ENCODE measurements at regions not wholly inside any gene's neighbourhood (a gene's known extent, or its start where the extent isn't known, plus 50 kb on each side); places are given as distances from the start of the nearest gene placed in this dataset.

DNA sequence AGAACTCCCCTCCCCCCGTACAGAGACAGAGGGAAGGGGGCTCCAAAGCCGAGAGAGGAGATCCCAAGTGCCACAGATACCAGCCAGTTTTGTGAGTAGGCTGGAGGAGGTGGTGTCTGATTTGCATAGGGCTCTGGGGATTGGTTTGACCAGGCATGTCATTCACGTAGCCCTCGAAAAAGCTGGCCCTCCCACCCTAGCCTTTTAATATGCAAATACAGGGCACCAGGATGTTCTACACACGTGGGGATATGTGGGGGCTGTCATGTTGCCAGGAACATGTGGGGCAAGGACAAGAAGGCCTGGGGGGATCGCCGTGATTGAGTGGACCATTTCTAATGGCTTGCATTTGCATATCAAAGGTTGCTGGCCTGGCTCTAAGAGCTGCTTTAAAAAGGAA is 272.9 kb downstream of the PPP1R2C start:
- no peak for DNase-seq

DNA sequence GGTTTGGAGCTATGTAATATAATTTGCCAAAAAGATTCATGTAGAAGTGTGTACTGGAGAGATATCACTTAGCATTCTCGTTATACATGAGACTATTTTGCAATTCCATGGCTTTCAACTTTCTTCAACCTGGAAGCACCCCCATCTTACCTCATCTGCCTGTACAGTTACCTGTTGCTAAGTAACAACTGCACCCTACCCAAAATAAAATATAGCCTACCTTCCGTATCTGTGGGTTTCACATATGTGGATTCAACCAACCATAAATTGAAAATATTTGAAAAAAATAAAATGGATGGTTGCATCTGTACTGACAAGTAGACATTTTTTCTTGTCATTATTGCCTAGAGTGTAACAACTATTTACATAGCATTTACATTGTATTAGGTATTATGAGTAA is 278.3 kb downstream of the PPP1R2C start:
- no peak for DNase-seq

DNA sequence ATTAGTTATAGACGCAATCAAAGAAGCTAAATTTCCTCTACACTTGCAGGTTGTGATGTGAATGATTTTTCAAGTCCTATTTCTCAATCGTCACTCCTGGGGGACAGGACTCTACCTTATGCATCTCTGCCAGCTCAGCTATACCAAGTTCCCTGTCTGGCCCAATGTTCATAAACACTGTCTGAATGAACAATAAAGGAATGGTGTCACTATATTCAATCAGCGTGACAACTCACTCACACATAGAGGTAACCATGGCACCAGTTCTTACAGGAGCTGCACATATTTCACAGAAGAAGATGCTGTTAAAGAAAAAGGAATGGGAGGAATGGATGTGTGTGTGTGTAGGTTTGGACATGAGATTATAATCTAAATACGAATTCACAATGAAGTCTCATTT is 280.6 kb downstream of the PPP1R2C start:
- DNase-seq: no peak

DNA sequence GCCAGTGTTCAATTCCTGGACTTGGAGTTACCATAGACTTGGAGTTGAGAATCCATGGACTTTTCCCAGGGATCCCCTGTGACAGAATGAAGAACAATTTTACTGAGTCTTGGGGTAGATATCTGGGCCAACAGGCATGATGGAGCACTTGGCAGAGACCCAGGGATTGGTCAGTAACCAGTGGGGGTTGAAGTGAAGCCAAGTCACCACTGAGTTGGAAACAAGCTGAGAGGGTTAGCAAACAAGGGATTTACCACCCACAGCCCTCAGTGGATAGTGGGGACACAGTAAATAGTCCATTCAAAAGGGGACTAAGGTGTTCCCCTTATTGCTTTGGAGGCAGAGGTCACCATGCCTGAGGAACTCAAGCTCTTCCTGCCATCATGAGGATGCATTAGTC is 281.7 kb downstream of the PPP1R2C start:
- no peak for DNase-seq

DNA sequence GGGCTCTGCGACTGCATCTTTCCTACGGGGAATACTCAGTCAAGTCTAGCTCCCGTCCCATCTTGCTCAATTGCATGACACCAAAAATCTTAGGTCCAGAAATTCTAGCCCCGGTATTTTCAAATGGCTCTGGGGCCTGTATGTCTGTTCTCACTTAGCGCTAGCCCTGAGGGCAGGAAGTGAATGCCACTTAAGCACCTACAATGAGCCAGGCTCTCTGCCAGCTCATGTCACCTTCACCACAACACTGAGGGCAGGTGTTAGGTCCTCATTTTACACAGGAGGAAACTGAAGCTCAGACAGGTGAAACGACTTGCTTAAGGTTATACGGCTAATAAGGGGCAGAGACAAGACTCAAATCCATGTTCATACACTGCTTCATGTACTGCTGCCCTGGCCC is 282.8 kb downstream of the PPP1R2C start:
- DNase-seq: no peak

DNA sequence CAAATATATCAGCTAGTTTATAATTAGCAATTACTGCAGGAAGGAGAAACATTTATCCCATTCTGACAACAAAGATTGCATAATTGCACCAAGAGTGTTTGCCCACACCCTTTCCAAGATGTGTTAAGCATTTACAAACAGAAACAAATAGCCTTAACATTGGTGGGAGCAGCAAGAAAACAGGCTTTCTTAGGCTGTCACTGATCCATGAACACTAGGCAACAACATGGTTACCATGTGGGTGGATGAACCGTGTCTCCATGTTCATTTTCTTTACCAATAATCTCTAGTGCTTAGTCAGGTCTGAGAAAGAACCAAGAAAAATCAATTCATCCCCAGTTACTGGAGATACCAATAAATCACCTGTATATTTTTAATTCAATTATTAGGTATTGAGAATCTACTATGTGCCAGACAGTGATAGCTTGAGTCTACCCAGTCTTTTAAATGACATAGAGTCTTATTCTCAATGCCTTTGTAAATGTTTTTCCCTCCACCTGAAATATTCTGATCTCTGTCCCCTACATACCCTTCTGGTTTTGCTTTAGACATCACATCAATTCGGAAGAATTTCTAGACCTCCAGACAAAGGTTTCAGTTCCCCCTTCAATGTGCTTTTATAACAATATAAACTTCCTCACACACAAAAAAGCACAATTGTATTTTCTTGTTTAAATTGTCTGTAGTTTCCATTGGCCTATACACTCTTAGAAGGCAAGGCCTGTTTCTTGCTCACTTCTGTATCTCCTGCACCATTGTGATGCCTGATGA is 286.6 kb downstream of the PPP1R2C start:
- no peak for DNase-seq

DNA sequence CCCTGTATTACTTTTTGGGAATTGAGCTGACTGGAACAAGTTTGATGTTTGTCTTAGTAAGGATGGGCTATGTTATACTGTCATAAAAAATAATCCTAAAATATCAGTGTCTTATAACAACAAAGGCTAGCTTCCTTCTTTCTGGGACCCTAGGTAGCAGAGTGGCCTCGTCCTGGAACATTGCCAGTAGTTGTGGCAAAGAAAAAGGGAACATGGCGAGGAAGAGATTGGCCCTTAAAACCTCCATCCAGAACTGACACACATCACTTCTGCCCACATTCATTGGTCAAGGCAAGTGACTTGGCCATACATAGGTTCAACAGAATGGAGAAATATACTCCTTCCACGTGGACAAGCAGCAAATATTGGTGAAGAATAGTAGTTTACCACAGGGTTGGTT is 287.9 kb downstream of the PPP1R2C start:
- no peak for DNase-seq

DNA sequence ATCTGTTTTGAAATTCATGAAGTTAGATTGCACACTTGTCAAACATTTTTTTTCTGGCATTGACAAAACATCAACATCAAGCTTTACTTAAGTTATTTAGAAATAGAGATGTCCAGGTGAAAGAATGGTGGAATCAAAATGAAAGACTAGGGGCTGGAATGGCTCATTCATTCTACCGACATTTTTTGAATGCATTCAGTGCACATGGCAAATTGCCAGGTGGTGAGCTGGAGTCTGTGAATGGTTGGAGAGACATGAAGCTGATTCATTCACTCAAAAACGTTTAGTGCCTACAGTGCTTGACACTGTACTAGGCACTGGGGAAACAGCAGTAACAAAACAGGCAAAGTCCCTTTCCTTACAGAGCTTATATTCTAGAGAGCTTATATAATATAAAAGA is 292.4 kb downstream of the PPP1R2C start:
- DNase-seq: no peak

DNA sequence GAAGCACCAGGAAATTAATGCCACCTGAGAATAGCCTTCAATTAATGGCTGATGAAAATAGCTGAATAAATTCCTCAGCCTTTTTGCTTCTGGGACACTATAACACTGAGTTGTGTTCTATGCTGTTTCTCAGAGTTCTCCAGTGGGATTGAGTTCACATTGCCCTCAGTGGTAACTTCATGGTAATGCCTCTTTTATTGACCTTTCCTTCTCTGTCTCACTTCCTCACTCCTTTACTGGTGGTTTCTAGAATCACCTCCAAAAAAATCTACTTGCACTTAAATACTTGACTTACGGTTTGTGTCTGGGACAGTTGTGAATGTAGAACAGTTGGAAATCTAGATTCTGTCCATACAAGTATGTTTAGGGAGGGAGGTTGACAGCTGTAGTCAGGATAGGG is 293.7 kb downstream of the PPP1R2C start:
- no peak for DNase-seq

DNA sequence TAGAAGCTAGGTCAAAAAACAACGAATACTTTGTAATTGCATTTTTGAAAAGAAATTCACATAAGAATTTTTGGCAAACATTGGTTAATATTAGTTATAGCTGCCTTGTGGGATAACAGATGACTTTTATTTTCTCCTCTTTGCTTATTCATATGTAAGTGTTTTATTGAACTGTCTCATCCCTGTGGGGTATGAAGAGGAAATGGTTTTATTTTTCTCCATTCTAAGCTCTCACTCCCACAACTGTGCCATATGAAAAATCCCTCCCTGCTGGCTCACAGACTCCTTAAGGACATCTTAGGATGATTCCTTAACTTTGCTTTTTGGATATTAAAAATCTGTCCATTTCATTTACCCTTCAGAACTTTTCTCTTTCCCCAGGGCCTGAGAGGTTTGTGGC is 300.6 kb downstream of the PPP1R2C start:
- no peak for DNase-seq

DNA sequence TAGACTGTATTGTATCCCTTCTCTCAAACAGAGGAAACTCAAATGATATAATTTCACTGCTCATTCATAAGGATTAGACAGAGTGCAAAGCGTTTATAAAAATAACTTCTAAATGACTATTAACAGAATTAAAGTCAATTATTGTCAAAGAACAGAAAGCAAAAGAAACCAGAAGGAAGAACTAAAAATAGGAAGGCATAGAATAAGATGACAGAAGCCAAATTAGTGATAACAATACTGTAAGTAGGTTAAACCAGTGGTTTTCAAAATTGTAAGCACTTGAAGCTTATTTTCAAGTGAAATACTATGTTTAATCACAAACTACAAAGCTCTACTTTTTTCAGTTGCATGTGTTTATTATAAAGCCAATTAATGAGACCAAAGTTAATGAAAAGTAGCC is 305.2 kb downstream of the PPP1R2C start:
- no peak for DNase-seq

DNA sequence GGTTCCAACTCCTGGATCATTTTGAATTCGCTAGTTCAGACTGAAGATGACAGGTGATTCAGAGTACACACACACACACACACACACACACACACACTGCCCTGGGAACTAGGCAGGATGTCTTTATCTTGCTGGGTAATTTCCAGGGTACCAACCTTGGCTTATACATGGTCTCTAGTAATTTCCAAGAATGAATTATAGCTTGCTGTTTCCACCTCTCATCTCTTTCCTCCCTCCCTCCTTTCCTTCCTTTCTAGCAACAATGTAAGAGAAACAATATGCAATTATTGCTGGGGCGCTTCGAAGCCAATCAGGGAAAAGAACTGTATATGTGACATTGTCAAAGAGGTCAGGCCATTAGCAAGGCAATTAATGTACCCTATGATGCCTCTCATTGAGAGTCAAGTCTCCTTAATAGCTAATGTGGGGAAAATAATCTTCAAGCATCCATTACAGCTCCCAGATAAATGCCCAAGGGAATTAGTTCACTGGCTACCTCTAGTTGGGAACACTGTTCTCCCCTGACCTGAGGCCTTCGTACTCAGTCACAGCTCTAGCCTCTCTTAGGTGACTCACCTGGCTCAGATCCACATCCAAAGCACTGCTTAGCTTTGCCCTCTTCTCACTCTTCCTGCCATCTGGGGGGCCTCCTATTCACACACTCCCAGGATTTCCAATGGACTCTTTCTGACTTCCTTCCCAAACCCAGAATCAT is 311.5 kb downstream of the PPP1R2C start:
- DNase-seq: peak; percentile 7

DNA sequence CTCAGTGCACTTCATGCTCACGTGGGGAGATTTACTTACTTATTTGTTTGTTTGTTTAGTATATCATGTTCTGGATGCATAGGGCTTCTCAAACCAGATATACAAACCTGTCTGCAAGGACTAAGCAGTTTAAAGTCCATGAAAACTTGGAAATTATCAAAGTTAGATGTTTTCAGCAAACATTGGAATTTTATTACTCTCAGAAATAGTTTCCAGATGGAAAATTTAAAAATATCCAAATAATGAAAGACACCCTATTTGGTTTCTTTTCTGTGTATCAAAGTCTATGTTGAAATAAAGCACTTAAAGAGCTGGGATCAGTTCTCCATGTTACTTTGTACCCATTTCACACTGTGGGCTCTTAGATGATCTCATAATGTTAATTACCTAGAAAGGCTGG is 312.1 kb downstream of the PPP1R2C start:
- no peak for DNase-seq

DNA sequence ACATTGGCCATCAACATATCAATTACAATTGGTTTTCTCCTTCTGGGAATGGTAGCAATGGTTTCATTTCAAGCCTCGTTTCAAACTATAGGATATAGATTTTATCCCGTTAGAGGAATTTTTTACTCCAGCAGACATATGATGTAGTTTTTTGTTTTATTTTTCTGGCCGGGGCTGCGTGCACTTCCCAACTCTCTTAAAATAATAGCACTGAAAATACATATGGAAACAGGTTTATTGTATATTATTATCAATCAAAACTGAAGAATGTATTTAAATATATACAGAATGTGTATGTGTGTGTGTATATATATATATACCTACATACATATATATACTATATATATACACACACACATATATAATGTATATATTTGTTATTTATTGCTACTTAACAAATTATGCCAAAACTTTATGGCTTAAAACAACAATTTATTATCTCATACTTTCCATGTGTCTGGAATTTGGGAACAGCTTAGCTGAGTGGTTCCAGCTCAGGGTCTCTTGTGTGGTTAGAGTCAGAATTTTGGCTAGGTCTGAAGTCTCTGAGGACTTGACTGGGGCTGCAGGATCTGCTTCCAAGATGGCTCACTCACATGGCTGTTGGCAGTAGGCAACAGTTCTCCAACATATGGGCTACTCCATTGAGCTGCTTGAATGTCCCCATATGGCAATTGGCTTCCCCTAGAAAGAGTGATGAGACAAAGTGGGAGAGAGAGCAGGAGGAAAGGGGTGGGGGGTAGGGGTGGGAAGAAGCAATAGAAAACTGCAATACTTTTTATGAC is 314.1 kb downstream of the PPP1R2C start:
- no peak for DNase-seq

DNA sequence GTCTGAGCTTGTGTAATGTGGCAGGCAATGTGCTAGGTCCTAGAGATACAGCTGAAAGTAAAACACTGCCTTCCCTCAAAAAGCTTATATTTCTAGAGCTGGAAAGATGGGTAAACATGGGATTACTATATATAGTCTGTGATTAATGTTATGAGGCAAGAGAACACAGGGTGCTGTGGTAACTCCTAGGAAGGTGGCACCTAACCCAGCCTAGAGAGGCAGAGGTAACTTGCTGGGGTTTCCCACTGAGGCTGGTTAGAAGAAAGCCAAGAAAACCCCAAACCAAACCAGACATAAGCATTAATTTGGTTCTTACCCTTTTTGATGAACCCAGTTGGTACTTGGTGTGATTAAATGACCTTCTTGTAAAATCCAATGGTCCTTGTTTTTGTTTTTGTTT is 315.0 kb downstream of the PPP1R2C start:
- DNase-seq: no peak

DNA sequence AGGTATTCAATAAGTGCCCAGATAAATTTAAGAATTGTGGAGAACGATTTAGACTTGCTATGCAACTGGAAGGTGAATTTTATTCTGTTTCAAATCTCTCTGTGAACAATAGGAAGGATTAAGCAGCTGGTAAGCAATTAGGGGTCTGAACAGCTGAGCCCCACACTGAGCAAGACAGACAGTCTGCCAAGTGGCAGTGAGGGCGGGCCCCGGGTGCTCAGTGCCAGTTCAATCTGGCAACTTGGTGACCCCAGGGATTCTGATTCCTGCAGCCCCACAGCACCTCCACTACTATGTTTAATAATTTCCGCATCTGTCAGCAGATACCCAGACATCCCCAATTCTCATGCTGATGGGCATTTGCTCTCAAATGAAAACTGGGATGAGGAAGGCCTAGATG is 317.3 kb downstream of the PPP1R2C start:
- DNase-seq: no peak

DNA sequence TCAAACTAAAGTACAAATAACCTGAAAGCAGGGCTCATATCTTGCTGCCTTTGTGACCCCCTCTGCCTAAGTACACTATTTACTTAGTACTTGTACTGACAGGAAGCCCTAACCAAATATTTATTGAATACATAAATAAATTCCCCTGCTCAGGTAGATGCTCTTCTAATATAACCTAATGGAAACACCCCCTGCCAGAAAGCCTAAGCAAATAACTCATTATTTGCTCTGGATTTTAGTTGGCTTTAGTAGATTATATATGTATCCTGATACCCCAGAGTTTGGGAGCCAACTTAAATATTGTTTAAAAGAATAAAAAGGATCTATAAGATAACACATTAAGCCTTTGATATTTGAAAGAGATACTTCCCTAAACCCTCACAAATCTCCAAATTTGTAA is 318.2 kb downstream of the PPP1R2C start:
- no peak for DNase-seq

DNA sequence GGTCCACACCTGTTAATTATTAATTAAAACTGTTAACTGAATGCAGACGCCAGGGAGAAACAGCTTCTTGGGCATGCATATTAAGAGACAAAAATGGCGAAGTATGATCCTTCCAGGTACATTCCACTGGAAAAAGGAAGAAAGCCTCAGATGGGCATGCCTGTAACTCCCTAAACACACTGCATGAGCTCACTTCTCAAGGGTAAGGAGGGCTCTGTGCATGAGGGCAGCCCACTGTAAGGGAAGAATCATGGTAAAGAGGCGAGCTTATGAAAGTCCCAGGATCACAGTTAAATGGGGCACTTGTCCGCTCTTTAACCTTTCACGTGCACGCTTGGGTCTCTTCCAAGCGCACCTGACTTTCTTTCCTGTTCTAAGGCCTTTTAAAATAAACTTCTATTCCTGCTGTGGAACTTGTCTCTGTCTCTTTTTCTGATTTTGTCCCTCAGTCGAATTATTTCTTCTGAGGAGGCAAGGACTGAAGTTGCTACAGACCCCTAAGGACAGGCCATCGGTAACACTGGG is 321.7 kb downstream of the PPP1R2C start:
- DNase-seq: no peak

DNA sequence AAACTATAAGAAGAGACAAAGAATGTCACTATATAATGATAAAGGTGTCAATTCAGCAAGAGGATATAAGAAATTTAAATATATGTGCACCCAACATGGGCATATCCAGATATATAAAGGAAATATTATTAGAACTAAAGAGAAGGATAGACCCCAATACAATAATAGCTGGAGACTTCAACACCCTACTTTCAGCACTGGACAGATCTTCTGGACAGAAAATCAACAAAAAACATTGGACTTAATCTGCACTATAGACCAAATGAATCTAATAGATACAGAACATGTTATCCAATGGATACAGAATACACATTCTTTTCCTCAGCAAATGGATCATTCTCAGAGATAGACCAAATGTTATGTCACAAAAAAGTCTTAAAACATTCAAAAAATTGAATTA is 327.7 kb downstream of the PPP1R2C start:
- DNase-seq: no peak

DNA sequence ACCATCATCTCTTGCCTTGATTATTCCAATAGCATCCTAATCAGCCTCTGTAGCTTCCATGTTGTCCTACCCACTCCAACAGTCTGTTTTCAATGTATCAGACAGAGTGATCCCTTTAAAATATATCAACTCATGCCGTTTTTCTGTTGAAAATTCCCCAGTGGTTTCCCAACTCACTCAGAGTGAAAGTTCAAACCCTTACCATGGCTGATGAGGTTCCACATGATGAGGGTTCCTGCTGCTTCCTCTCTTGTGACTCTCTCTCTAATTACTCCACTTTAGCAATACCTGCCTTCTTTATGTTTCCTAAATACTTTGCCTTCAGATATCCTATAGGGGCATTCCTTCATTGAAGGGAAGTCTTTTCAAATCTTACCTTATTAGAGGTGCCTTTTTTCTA is 334.7 kb downstream of the PPP1R2C start:
- DNase-seq: no peak

DNA sequence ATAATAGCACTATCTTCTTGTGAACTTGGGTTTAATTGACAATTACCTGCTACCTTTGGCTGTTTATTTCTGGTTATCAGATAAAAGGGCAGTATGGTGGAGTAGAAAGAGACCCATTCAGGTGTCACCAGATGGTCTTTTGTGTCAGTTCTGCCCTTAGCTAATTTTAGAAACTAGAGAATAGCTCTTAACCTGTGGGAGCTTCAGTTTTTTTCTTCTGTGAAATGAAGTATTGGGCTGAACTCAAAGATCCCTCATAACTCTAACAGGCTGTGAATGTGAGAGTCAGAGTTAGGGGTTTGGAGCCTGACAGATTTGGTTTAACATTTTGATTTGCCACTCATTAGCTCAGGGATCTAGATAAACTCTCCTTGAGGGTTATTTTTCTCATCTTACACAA is 335.2 kb downstream of the PPP1R2C start:
- no peak for DNase-seq

DNA sequence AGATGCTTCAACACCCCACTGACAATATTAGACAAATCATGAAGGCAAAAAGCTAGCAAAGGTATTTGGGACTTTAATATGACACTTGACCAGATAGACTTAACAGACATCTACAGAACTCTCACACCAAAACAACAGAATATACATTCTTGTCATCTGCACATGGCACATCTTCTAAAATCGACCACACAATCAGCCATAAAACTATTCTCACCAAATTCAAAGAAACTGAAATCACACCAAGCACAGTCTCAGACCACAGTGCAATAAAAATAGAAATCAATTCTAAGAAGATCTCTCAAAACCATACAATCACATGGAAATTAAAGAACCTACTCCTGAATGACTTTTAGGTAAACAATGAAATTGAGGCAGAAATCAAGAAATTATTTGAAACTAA is 340.8 kb downstream of the PPP1R2C start:
- no peak for DNase-seq

DNA sequence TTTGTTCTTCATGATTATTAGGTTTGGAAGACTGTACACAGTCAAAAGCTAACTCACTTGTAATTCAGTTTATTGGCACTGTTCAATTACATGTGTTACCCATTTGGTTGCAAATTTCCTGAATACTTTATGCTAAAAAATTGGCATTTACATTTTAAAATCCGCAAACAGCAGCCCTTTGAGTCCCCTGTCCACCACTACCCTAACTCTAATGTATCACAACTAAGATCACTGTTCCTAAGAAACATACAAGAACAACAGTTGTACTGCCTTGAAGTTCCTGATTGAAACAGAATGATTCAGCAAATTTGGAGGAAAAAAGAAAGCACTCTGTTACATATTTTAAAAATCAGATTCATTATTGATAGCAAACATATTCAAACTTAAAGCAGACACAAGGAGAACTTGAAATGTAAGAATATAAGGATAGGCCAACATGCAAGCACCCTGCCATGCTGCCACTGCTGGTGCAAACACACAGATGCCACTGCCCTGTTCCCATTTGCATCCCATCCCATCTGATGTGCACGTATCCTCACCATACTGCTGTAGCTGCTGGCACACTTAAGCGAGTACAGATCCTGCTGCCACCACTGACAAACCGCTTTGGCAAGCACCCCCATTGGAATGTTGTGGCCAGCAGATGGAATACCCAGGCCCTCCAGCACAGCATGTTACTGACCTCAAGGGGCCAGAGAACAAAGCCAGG is 343.4 kb downstream of the PPP1R2C start:
- DNase-seq: no peak
